Upper lobe of left lung (tissue), 4 donors: ENCODE measurements at regions not wholly inside any gene's neighbourhood (a gene's known extent, or its start where the extent isn't known, plus 50 kb on each side); places are given as distances from the start of the nearest gene placed in this dataset.

Experiments
- CTCF ChIP-seq, 6 experiments: fragments of 450-650 bp in 4 of 6; fragments of 200-600 bp in 2 of 6; sonication (generic) in 2 of 6; IDR thresholded peaks; one replicate each; pipeline ENCODE4 v1.5.1; 2016 to 2019; ENCODE audit warnings: antibody characterized with exemption in 6 of 6
- EP300 ChIP-seq, 4 donors: sonication (generic); formaldehyde crosslinking; IDR thresholded peaks; one replicate each; pipeline ENCODE4 v1.5.1; 2017; ENCODE audit warnings: antibody characterized with exemption in 4 of 4, control low read depth in 2 of 4
- POLR2A ChIP-seq, 4 donors: fragments of 450-650 bp; IDR thresholded peaks; one replicate each; pipeline ENCODE4 v1.5.1; 2016 to 2017; ENCODE audit warnings: antibody characterized with exemption in 4 of 4, mild to moderate bottlenecking in 2 of 4
- POLR2AphosphoS5 ChIP-seq, 2 donors: sonication (generic); formaldehyde crosslinking; IDR thresholded peaks; one replicate each; pipeline ENCODE4 v1.5.1; 2017; ENCODE audit warnings: antibody characterized with exemption in 2 of 2

- no peak for TF ChIP-seq CTCF (IDR thresholded peaks at IDR 0.05)
- TF ChIP-seq POLR2A (IDR thresholded peaks at IDR 0.05) = no peak
- no peak for TF ChIP-seq EP300 (IDR thresholded peaks at IDR 0.05)
- TF ChIP-seq POLR2AphosphoS5 (IDR thresholded peaks at IDR 0.05) = no peak
Observed at GRCh38 chr10:131651674-131652437, 249.0 kb upstream of the PPP2R2D start.
